HL-60 (cell line): ENCODE measurements at regions not wholly inside any gene's neighbourhood (a gene's known extent, or its start where the extent isn't known, plus 50 kb on each side); places are given as distances from the start of the nearest gene placed in this dataset.

Source experiments
- DNase-seq, 2 experiments: peaks; one replicate each; pipeline ENCODE4 v3.0.0-alpha.2; 2010 to 2020; ENCODE audit warnings: low read depth in 1 of 2, low spot score in 1 of 2
- H3K27ac ChIP-seq: fragments of 250-450 bp; sonication (Bioruptor Pico); replicated peaks from 2 replicates; pipeline ENCODE4 v1.5.1; 2020; ENCODE audit warnings: mild to moderate bottlenecking, moderate library complexity
- H3K27me3 ChIP-seq: fragments of 250-450 bp; sonication (Bioruptor Pico); 2 replicates; pipeline ENCODE4 v1.5.1; 2021; ENCODE audit warnings: mild to moderate bottlenecking, moderate library complexity; ENCODE audit not compliant: insufficient read depth, poor library complexity, severe bottlenecking
- H3K4me3 ChIP-seq: replicated peaks from 2 replicates; pipeline ENCODE4 v1.5.1; 2011; ENCODE audit warnings: mild to moderate bottlenecking, control low read depth, low read length; ENCODE audit not compliant: insufficient read depth
- GABPA ChIP-seq: IDR thresholded peaks from 2 replicates; pipeline ENCODE4 v1.6.1; 2012; ENCODE audit warnings: low read depth
- POLR2AphosphoS5 ChIP-seq: IDR thresholded peaks from 2 replicates; pipeline ENCODE4 v1.6.1; 2012; ENCODE audit warnings: low read depth
- SPI1 ChIP-seq: IDR thresholded peaks from 2 replicates; pipeline ENCODE4 v1.6.1; 2012; ENCODE audit warnings: low read depth, mild to moderate bottlenecking, borderline replicate concordance
- TF ChIP-seq, protein P1 (sequence below): IDR thresholded peaks from one replicate; pipeline ENCODE4 v1.5.1; 2011; ENCODE audit warnings: low read length, control low read depth, inconsistent platforms; ENCODE audit not compliant: insufficient read depth
- TF ChIP-seq, protein P2 (sequence below): IDR thresholded peaks from 2 replicates; pipeline ENCODE4 v1.6.1; 2012; ENCODE audit warnings: low read depth; ENCODE audit not compliant: insufficient replicate concordance

DNA sequence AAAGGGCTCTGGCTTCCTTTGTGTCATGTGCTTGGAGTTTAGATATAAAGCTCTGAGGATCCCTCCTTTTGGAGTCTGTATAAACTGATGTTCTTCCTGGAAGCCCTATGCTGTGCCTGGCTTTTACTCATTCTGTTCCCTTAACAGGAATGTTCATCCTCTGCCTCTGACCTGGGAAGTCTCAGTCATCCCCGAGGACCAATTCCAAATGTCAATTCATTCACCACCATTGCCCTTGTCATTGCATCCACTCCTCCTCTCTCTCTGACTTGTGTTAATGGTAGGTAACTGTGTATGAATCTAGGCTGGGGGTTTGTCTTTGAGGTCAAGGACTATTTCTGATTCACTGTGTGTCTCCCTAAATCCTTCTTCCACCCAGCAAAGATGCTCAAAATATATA, 204.2 kb upstream of the CAMK1G start:
- no peak overlapping the region for H3K4me3 ChIP-seq
- H3K27me3 ChIP-seq = peaks cover 3% of the 10 kb centered on the region
- TF ChIP-seq, protein P1, sequence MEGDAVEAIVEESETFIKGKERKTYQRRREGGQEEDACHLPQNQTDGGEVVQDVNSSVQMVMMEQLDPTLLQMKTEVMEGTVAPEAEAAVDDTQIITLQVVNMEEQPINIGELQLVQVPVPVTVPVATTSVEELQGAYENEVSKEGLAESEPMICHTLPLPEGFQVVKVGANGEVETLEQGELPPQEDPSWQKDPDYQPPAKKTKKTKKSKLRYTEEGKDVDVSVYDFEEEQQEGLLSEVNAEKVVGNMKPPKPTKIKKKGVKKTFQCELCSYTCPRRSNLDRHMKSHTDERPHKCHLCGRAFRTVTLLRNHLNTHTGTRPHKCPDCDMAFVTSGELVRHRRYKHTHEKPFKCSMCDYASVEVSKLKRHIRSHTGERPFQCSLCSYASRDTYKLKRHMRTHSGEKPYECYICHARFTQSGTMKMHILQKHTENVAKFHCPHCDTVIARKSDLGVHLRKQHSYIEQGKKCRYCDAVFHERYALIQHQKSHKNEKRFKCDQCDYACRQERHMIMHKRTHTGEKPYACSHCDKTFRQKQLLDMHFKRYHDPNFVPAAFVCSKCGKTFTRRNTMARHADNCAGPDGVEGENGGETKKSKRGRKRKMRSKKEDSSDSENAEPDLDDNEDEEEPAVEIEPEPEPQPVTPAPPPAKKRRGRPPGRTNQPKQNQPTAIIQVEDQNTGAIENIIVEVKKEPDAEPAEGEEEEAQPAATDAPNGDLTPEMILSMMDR = no peak
- TF ChIP-seq SPI1 (no peak), POLR2AphosphoS5 (no peak), GABPA (no peak)
- TF ChIP-seq, protein P2, sequence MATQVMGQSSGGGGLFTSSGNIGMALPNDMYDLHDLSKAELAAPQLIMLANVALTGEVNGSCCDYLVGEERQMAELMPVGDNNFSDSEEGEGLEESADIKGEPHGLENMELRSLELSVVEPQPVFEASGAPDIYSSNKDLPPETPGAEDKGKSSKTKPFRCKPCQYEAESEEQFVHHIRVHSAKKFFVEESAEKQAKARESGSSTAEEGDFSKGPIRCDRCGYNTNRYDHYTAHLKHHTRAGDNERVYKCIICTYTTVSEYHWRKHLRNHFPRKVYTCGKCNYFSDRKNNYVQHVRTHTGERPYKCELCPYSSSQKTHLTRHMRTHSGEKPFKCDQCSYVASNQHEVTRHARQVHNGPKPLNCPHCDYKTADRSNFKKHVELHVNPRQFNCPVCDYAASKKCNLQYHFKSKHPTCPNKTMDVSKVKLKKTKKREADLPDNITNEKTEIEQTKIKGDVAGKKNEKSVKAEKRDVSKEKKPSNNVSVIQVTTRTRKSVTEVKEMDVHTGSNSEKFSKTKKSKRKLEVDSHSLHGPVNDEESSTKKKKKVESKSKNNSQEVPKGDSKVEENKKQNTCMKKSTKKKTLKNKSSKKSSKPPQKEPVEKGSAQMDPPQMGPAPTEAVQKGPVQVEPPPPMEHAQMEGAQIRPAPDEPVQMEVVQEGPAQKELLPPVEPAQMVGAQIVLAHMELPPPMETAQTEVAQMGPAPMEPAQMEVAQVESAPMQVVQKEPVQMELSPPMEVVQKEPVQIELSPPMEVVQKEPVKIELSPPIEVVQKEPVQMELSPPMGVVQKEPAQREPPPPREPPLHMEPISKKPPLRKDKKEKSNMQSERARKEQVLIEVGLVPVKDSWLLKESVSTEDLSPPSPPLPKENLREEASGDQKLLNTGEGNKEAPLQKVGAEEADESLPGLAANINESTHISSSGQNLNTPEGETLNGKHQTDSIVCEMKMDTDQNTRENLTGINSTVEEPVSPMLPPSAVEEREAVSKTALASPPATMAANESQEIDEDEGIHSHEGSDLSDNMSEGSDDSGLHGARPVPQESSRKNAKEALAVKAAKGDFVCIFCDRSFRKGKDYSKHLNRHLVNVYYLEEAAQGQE = no peak
- DNase-seq = no peak
- H3K27ac ChIP-seq = no peak overlapping the region

GRCh38 chr1:209380420-209380819, 203.1 kb upstream of the CAMK1G start:
- H3K4me3 ChIP-seq = no peak overlapping the region
- H3K27ac ChIP-seq = no peak overlapping the region
- TF ChIP-seq POLR2AphosphoS5 = no peak
- TF ChIP-seq, protein P1 = no peak
- TF ChIP-seq, protein P2 = no peak
- no peak for TF ChIP-seq GABPA
- no peak for TF ChIP-seq SPI1
- no peak for DNase-seq
- peaks cover 3% of the 10 kb centered on the region for H3K27me3 ChIP-seq

- no peak for DNase-seq
- H3K4me3 ChIP-seq = no peak overlapping the region
- H3K27ac ChIP-seq = no peak overlapping the region
- H3K27me3 ChIP-seq = peaks cover 3% of the 10 kb centered on the region
- TF ChIP-seq POLR2AphosphoS5 (no peak), SPI1 (no peak), GABPA (no peak)
- TF ChIP-seq, protein P1 = no peak
- TF ChIP-seq, protein P2 = no peak
Measured at GRCh38 chr1:209382231-209383100, 201.0 kb upstream of the CAMK1G start.
